ENCODE measurements at regions not wholly inside any gene's neighbourhood (a gene's known extent, or its start where the extent isn't known, plus 50 kb on each side); places are given as distances from the start of the nearest gene placed in this dataset.

DNA sequence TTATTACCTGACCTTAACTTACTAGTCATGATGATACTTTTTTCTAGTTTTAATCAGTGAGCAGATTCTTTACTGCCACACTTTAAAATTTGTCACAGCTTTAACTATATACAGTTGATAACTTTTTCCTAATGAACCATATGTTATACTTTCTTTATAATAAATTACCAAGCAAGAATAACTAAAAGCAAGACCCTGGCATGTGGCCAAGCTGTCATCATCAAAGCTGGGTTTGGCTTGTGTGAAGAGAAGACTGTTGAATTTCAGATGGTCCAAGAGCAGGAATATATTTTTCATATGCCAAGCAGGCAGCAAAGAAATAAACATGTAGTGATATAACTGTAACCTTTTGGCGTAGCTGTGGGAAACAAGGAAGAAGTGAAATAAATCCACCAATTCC is 93.5 kb downstream of the PUS7L start:
- no peak for DNase-seq

DNA sequence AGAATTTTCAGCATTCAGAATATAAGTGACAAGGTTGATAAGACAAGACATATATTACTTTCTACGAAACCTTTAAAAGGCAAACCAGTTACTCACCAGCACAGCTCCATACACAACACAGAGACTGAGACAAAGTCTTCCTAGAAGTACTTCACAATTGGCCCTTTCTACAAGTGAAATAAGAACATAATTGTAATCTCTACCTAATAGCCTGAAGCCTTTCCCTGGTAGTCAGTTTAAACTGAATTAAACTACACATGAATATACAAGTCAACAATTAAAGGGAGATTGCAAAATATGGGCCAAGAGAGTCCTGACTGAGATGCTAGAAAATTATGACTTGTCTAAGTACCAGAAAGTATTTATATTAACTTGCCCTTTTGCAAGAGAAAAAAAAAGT is 95.9 kb downstream of the PUS7L start:
- DNase-seq = no peak

DNA sequence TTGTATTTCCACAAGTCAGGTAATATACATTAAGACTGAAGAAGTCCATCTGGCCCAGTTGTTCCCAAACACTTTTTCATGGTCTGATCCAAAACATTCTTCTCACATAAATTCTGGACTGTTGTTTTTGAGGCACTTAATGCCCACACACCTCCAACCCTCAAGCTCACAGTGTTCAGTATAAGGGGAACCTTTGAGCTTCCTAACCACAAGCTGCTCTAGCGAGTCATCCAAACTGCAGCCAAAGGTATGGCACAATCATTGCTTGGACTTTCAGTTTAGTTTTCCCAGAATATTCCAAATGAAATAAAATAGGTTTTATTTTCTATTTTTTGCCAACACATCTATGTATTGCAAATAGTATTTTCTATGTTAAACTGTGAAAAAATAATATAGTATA is 103.0 kb downstream of the PUS7L start:
- DNase-seq = no peak

DNA sequence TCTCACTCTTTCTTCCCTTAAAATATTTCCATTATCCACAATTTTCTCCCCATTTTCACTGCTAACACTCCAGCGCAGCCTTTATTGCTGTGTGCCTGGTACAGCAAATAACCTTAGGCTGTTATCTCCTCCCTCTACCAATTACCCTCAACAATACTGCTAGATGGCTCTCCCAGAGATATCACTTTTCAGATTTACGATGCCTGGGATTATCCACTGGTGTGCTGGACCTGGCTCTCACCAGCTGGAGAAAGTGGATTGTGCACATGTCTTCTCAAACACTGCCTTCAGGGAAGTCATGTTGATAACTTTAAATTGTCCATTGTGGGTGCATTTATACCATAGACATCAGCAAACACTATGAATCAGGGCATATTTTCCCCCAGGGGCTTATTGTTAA is 101.9 kb upstream of the ADAMTS20 start:
- DNase-seq = no peak

DNA sequence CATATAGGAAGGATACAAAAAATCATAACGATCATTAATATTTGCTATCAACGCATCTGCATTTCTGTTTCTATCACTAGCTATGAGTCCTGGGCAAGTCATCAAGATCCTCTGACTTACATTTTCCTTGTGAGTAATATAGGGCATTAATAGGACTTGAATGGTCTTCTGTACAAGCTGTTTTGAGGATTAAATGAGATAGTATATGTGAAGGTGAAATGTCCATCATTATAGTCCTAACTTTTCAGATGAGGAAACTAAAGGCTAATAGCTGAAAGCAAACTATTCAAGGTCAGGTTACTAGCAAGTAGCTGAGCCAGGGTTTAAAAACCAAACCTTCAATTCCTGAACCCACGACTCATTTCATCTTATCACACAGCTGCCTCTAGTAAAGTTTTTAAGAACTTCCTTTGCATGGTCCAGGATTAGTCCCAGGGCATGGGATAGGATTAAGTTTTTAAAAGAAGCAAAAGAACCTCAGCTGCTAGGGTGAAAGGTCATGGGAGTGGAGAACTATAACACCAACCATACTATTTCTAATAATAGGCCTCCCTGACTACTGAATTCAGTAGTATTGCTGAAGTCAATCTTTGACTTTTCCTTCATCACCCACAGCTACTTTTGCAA is 101.4 kb upstream of the ADAMTS20 start:
- no peak for DNase-seq

DNA sequence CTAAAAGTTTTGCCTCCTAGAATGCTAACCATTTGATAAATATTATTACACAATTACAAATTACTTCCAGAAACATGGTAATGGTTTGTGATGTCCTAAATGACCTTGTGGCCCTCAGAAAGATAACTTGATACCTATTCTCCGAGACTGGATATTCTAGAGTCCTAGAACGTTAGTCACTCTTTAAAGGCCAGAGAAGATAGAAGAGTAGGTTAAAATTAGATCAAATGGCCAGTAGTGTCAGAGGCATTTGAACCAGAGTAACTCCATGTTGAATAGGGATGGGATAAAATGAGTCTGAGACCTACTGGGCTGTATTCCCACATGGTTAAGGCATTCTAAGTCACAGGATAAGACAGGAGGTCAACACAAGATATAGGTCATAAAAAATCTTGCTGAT is 96.6 kb upstream of the ADAMTS20 start:
- DNase-seq = no peak

DNA sequence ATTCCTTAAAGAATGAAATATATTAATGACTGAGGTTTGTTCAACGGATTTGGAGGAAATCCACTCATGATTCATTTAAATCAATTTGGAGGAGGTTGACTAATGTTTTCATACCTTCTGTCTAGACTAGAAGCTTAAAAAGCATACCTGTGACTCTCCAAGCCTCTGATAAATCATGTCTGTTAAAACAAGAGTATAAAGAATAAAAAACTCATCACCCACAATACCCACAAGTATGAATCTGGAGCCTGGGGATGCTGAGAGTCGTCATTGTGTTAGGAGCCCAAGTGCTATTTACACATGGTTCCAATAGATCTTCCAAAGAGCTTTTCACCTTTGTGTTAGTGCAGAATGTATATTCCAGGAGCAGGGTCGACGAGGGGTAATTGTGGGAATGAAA is 86.8 kb upstream of the ADAMTS20 start:
- no peak for DNase-seq

DNA sequence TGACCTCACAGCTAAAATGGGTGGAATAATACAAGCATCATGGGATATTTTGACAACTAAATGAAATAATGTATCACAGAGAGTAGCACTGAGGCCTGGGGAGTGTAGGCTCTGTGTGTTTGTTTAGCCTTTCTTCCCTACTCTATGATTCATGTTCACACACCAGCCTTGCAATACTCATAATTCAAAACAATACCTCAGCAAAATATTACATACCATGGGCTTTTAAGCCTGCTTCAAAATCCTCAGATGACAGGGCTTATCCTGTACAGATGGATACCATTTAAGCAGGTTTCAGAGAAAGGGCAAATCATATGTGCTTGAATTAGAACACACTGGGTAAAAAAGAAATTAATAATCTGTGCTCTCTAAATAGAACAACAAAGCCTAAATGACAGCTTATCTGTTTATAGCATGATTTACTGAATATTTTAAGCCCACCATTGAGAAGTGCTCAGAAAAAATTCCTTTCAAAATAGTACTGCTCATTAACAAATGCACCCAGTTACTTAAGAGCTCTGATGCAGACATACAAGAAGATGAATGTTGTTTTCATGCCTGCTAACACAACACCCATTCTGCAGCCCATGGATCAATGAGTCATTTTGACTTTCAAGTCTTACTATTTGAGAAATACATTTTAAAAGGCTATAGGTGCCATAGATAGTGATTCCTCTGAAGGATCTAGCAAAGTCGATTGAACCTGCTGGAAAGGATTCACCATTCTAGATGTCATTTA is 84.9 kb upstream of the ADAMTS20 start:
- DNase-seq = peak; percentile 10

DNA sequence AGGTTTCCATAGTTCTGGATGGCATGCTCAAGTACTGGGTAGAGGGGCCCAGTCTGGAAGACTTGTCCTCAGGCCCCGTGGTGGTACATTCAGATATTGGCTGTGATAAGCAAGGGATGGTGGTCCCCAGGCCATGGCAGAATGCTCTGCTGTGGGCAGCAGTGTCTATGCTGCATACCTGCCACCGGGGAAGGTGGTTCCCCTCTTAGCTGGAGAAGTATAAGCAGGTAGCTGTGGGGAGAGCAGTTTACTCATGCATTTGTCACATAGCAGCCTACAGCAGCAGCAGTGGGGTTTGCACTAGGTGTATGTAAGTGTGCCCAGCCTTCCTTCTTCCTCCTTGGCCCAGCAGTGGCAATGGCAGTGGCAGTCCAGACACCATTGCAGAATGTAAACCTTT is 69.3 kb upstream of the ADAMTS20 start:
- no peak for DNase-seq

DNA sequence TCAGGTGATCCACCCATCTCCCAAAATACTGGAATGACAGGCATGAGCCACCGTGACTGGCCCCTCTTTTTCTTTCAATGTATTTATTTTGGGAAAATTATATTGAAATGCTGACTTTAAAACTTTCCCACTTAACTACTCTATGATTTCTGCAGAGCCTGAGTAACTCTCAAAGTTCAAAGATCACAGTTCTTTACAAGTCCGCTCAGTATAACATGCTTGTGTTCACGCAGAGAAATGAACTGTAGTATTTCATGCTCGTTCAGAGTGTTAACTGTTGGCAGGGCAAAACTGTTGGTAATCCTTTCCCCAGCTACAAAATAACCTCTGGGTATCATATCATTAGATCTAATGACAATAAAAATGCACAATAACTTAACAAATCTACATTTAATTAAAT is 50.7 kb upstream of the ADAMTS20 start:
- no peak for DNase-seq

All from fibroblast of skin of back (primary cell).